Right lobe of liver (tissue), 6 donors: ENCODE measurements at regions not wholly inside any gene's neighbourhood (a gene's known extent, or its start where the extent isn't known, plus 50 kb on each side); places are given as distances from the start of the nearest gene placed in this dataset.

ENCODE experiments used
- ATAC-seq, 4 donors: fragments of 200-7000 bp; cut with Tn5 transposase; one replicate each; pipeline ENCODE4 v1.9.1; 2020; ENCODE audit warnings: mild to moderate bottlenecking in 4 of 4, moderate library complexity in 4 of 4
- DNase-seq, 3 donors: peaks; one replicate each; pipeline ENCODE4 v3.0.0-alpha.2; 2020
- H3K27ac ChIP-seq, 3 donors: fragments of 200-600 bp; one replicate each; pipeline ENCODE4 v1.8.0; 2022
- H3K27me3 ChIP-seq, 2 donors: fragments of 200-600 bp; one replicate each; pipeline ENCODE4 v1.8.0; 2022
- H3K36me3 ChIP-seq, 4 donors: fragments of 200-600 bp; sonication (generic) in 1 of 4; one replicate each; pipeline versions ENCODE4 v1.5.1 to v1.8.0; 2017 to 2022; ENCODE audit warnings: control low read depth in 1 of 4
- H3K4me1 ChIP-seq, 4 donors: fragments of 200-600 bp; sonication (generic) in 1 of 4; one replicate each; pipeline versions ENCODE4 v1.5.1 to v1.8.0; 2017 to 2022; ENCODE audit warnings: control low read depth in 1 of 4
- H3K4me3 ChIP-seq, 3 donors: fragments of 200-600 bp; one replicate each; pipeline ENCODE4 v1.8.0; 2022
- H3K9me3 ChIP-seq, 4 donors: fragments of 200-600 bp; sonication (generic) in 1 of 4; one replicate each; pipeline versions ENCODE4 v1.5.1 to v1.8.0; 2017 to 2022; ENCODE audit warnings: control low read depth in 1 of 4
- CTCF ChIP-seq, 4 donors: fragments of 200-600 bp in 3 of 4; fragments of 450-650 bp in 1 of 4; IDR thresholded peaks; one replicate each; pipeline versions ENCODE4 v1.5.1 to v1.8.0; 2016 to 2022; ENCODE audit warnings: antibody characterized with exemption in 4 of 4, mild to moderate bottlenecking in 2 of 4
- POLR2A ChIP-seq: fragments of 450-650 bp; IDR thresholded peaks from one replicate; pipeline ENCODE4 v1.6.1; 2017; ENCODE audit warnings: antibody characterized with exemption, mild to moderate bottlenecking
- WGBS: methylation state at CpG from one replicate; pipeline ENCODE4 v1.1.6; 2018; ENCODE audit warnings: low coverage, low lambda C conversion rate; ENCODE audit not compliant: insufficient coverage; ENCODE audit errors: missing lambda C conversion rate; 5-methylcytosine and 5-hydroxymethylcytosine counted together
- intact Hi-C, 2 donors: fragments of 100-400 bp; cut with DNase I; formaldehyde crosslinking; loops; one replicate each; pipeline versions ENCODE4 v1.11.2 to v1.14.1; 2022
- donor health status: DM: no; HTN: yes; CAD: no.
- donor health status: DM: no; HTN: no; CAD: no.
- donor health status: DM: no; HTN: no; CAD: no.
- donor health status: DM: no; HTN: yes; CAD: no.
- donor health status: DM: no; HTN: yes; CAD: no.

GRCh38 chr15:97114900-97115760 is 784.6 kb downstream of the NR2F2 start:
- ATAC-seq = no peak
- WGBS = 54% methylated on average over 7 of the region's 9 CpGs

GRCh38 chr15:97115761-97116070 is 785.2 kb downstream of the NR2F2 start:
- Histone ChIP-seq H3K4me3 (no peak overlapping the region), H3K36me3 (no peaks in the 10 kb centered on the region), H3K9me3 (no peaks in the 10 kb centered on the region), H3K27ac (no peak overlapping the region), H3K27me3 (no peaks in the 10 kb centered on the region), H3K4me1 (no peaks in the 10 kb centered on the region)
- 45% methylated on average over 2 of the region's 3 CpGs for WGBS
- no peak for TF ChIP-seq POLR2A
- TF ChIP-seq CTCF (IDR thresholded peaks at IDR 0.05) = no peak
- ATAC-seq = no peak
- no peak for DNase-seq
- intact Hi-C loops = no loop called here

More at GRCh38 chr15:97114900-97115760, 784.6 kb downstream of the NR2F2 start:
- TF ChIP-seq POLR2A (no peak), CTCF (IDR thresholded peaks at IDR 0.05) (no peak)
- H3K36me3 ChIP-seq = no peaks in the 10 kb centered on the region
- H3K4me3 ChIP-seq = no peak overlapping the region
- no peak for DNase-seq
- no peaks in the 10 kb centered on the region for H3K4me1 ChIP-seq
- no peaks in the 10 kb centered on the region for H3K9me3 ChIP-seq
- H3K27me3 ChIP-seq = no peaks in the 10 kb centered on the region
- intact Hi-C loops = no loop called here
- no peak overlapping the region for H3K27ac ChIP-seq

- 75% methylated on average over 4 of the region's 4 CpGs for WGBS
- intact Hi-C loops = no loop called here
- ATAC-seq = no peak
- TF ChIP-seq POLR2A (no peak), CTCF (IDR thresholded peaks at IDR 0.05) (no peak)
- H3K27me3 ChIP-seq = no peaks in the 10 kb centered on the region
- H3K4me3 ChIP-seq = no peak overlapping the region
- H3K9me3 ChIP-seq = no peaks in the 10 kb centered on the region
- no peak for DNase-seq
- no peaks in the 10 kb centered on the region for H3K4me1 ChIP-seq
- H3K36me3 ChIP-seq = no peaks in the 10 kb centered on the region
- no peak overlapping the region for H3K27ac ChIP-seq
Observed at GRCh38 chr15:97124790-97125189, 794.3 kb downstream of the NR2F2 start.

GRCh38 chr15:97126553-97127233 is 796.2 kb downstream of the NR2F2 start:
- H3K36me3 ChIP-seq = no peaks in the 10 kb centered on the region
- ATAC-seq = no peak
- no peaks in the 10 kb centered on the region for H3K9me3 ChIP-seq
- TF ChIP-seq CTCF (IDR thresholded peaks at IDR 0.05) (no peak), POLR2A (no peak)
- no peak for DNase-seq
- intact Hi-C loops = no loop called here
- 43% methylated on average over 4 of the region's 4 CpGs for WGBS
- no peaks in the 10 kb centered on the region for H3K4me1 ChIP-seq
- H3K27me3 ChIP-seq = no peaks in the 10 kb centered on the region
- no peak overlapping the region for H3K27ac ChIP-seq
- H3K4me3 ChIP-seq = no peak overlapping the region
